MM.1S (cell line): ENCODE measurements at regions not wholly inside any gene's neighbourhood (a gene's known extent, or its start where the extent isn't known, plus 50 kb on each side); places are given as distances from the start of the nearest gene placed in this dataset.

Source experiments
- DNase-seq: peaks from one replicate; pipeline ENCODE4 v3.0.0-alpha.2; 2015
- H2AFZ ChIP-seq: fragments of 300-600 bp; sonication (generic); 2 replicates; pipeline ENCODE4 v1.6.0; 2016; ENCODE audit warnings: antibody characterized with exemption, low read length
- H3F3A ChIP-seq: fragments of 300-600 bp; sonication (generic); 2 replicates; pipeline ENCODE4 v1.6.1; 2016; ENCODE audit warnings: mild to moderate bottlenecking, antibody characterized with exemption, low read length, moderate library complexity, mixed read lengths; ENCODE audit not compliant: insufficient read depth
- H3K27ac ChIP-seq: fragments of 300-600 bp; sonication (generic); 2 replicates; pipeline ENCODE4 v1.5.1; 2016; ENCODE audit warnings: mild to moderate bottlenecking, low read length
- H3K27me3 ChIP-seq: fragments of 300-600 bp; sonication (generic); replicated peaks from 2 replicates; pipeline ENCODE4 v1.6.0; 2016; ENCODE audit warnings: low read length; ENCODE audit not compliant: insufficient read depth
- H3K36me3 ChIP-seq: fragments of 300-600 bp; sonication (generic); replicated peaks from 2 replicates; pipeline ENCODE4 v1.6.1; 2016; ENCODE audit warnings: mild to moderate bottlenecking, low read length, mixed read lengths; ENCODE audit not compliant: insufficient read depth
- H3K4me1 ChIP-seq: fragments of 300-600 bp; sonication (generic); 2 replicates; pipeline ENCODE4 v1.6.1; 2016; ENCODE audit warnings: low read length, mixed read lengths
- H3K4me2 ChIP-seq: fragments of 300-600 bp; sonication (generic); 2 replicates; pipeline ENCODE4 v1.6.0; 2016; ENCODE audit warnings: low read depth, low read length
- H3K4me3 ChIP-seq: fragments of 300-600 bp; sonication (generic); 2 replicates; pipeline ENCODE4 v1.5.1; 2016; ENCODE audit warnings: low read length, mixed read lengths
- H3K79me2 ChIP-seq: fragments of 300-600 bp; sonication (generic); 2 replicates; pipeline ENCODE4 v1.6.1; 2016; ENCODE audit warnings: mixed run types, low read length, mixed read lengths
- H3K9ac ChIP-seq: fragments of 300-600 bp; sonication (generic); 2 replicates; pipeline ENCODE4 v1.6.1; 2016; ENCODE audit warnings: low read length, mixed read lengths
- H3K9me2 ChIP-seq: fragments of 300-600 bp; sonication (generic); replicated peaks from 2 replicates; pipeline ENCODE4 v1.6.1; 2016; ENCODE audit warnings: mild to moderate bottlenecking, low read length, mixed read lengths; ENCODE audit not compliant: insufficient read depth
- H3K9me3 ChIP-seq: fragments of 300-600 bp; sonication (generic); replicated peaks from 2 replicates; pipeline ENCODE4 v1.6.1; 2016; ENCODE audit warnings: mild to moderate bottlenecking, low read length, mixed read lengths; ENCODE audit not compliant: insufficient read depth
- H4K20me1 ChIP-seq: fragments of 300-600 bp; sonication (generic); 2 replicates; pipeline ENCODE4 v1.6.1; 2016; ENCODE audit warnings: mild to moderate bottlenecking, low read length, moderate library complexity, mixed read lengths; ENCODE audit not compliant: insufficient read depth
- CTCF ChIP-seq: fragments of 300-600 bp; sonication (generic); IDR thresholded peaks from 2 replicates; pipeline ENCODE4 v1.5.1; 2016; ENCODE audit warnings: antibody characterized with exemption, low read length, mixed read lengths
- EZH2 ChIP-seq: fragments of 300-600 bp; sonication (generic); optimal IDR thresholded peaks from 2 replicates; pipeline ENCODE3; 2017; ENCODE audit warnings: low read depth, mild to moderate bottlenecking, antibody characterized with exemption, low read length, mixed read lengths
- EZH2phosphoT487 ChIP-seq: fragments of 300-600 bp; sonication (generic); IDR thresholded peaks from 2 replicates; pipeline ENCODE4 v1.6.1; 2018; ENCODE audit warnings: antibody characterized with exemption, low read length

GRCh38 chr10:60678978-60679377, 99.3 kb upstream of the CDK1 start:
- H3K9ac ChIP-seq: no peak overlapping the region
- H3K4me3 ChIP-seq: no peak overlapping the region
- no peaks in the 10 kb centered on the region for H3K79me2 ChIP-seq
- no peak overlapping the region for H3K27ac ChIP-seq
- DNase-seq: no peak
- no peaks in the 10 kb centered on the region for H4K20me1 ChIP-seq
- H3K27me3 ChIP-seq: no peaks in the 10 kb centered on the region
- H3K9me2 ChIP-seq: no peaks in the 10 kb centered on the region
- no peaks in the 10 kb centered on the region for H3K36me3 ChIP-seq
- H3F3A ChIP-seq: no peaks in the 10 kb centered on the region
- H2AFZ ChIP-seq: no peak overlapping the region
- no peaks in the 10 kb centered on the region for H3K4me1 ChIP-seq
- TF ChIP-seq EZH2phosphoT487 (no peak), CTCF (no peak), EZH2 (no peak)
- H3K9me3 ChIP-seq: no peaks in the 10 kb centered on the region
- H3K4me2 ChIP-seq: no peak overlapping the region

GRCh38 chr10:60677531-60678129, 100.6 kb upstream of the CDK1 start:
- Histone ChIP-seq H3K79me2 (no peaks in the 10 kb centered on the region), H3F3A (no peaks in the 10 kb centered on the region), H3K27ac (no peak overlapping the region), H3K9me3 (no peaks in the 10 kb centered on the region), H3K4me1 (no peaks in the 10 kb centered on the region), H3K9me2 (no peaks in the 10 kb centered on the region), H3K27me3 (no peaks in the 10 kb centered on the region), H2AFZ (no peak overlapping the region), H4K20me1 (no peaks in the 10 kb centered on the region), H3K4me2 (no peak overlapping the region), H3K9ac (no peak overlapping the region), H3K4me3 (no peak overlapping the region), H3K36me3 (no peaks in the 10 kb centered on the region)
- no peak for DNase-seq
- TF ChIP-seq EZH2phosphoT487: no peak
- no peak for TF ChIP-seq EZH2
- TF ChIP-seq CTCF: no peak

- H3K9me2 ChIP-seq: no peaks in the 10 kb centered on the region
- no peaks in the 10 kb centered on the region for H3K4me1 ChIP-seq
- no peaks in the 10 kb centered on the region for H3K27me3 ChIP-seq
- H2AFZ ChIP-seq: no peak overlapping the region
- H3K36me3 ChIP-seq: no peaks in the 10 kb centered on the region
- H4K20me1 ChIP-seq: no peaks in the 10 kb centered on the region
- no peak for DNase-seq
- no peak overlapping the region for H3K27ac ChIP-seq
- H3K4me3 ChIP-seq: no peak overlapping the region
- H3K79me2 ChIP-seq: no peaks in the 10 kb centered on the region
- H3K9me3 ChIP-seq: no peaks in the 10 kb centered on the region
- H3K9ac ChIP-seq: no peak overlapping the region
- TF ChIP-seq EZH2phosphoT487 (no peak), CTCF (no peak), EZH2 (no peak)
- no peaks in the 10 kb centered on the region for H3F3A ChIP-seq
- no peak overlapping the region for H3K4me2 ChIP-seq
These were observed 103.0 kb upstream of the CDK1 start for GRCh38 chr10:60675236-60675635.
